ENCODE measurements at regions not wholly inside any gene's neighbourhood (a gene's known extent, or its start where the extent isn't known, plus 50 kb on each side); places are given as distances from the start of the nearest gene placed in this dataset.

DNA sequence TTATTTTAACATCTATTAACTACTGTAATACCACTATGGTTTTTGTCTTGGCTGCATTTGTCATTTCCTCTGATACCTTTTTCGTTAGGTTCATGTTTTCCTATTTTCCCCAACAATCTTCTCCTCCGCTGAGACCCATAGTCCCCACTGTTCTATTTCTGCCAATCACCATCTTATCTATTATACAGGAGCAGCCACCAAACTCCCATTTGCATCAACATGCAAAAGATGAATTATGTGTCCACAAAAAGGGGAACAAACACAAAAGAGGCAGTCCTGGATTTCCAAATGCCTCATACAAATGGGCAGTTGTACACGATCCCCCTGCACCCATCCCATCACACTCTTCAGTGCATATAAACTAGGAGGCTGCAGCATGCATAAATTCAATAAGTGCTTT is 121.7 kb upstream of the MYLIP start:
- TF ChIP-seq, protein P1, sequence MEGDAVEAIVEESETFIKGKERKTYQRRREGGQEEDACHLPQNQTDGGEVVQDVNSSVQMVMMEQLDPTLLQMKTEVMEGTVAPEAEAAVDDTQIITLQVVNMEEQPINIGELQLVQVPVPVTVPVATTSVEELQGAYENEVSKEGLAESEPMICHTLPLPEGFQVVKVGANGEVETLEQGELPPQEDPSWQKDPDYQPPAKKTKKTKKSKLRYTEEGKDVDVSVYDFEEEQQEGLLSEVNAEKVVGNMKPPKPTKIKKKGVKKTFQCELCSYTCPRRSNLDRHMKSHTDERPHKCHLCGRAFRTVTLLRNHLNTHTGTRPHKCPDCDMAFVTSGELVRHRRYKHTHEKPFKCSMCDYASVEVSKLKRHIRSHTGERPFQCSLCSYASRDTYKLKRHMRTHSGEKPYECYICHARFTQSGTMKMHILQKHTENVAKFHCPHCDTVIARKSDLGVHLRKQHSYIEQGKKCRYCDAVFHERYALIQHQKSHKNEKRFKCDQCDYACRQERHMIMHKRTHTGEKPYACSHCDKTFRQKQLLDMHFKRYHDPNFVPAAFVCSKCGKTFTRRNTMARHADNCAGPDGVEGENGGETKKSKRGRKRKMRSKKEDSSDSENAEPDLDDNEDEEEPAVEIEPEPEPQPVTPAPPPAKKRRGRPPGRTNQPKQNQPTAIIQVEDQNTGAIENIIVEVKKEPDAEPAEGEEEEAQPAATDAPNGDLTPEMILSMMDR (conservative IDR thresholded peaks at IDR 0.05) = no peak
- TF ChIP-seq ZFX (IDR thresholded peaks at IDR 0.05) = no peak
